Psoas muscle (tissue), 7 donors: ENCODE measurements at regions not wholly inside any gene's neighbourhood (a gene's known extent, or its start where the extent isn't known, plus 50 kb on each side); places are given as distances from the start of the nearest gene placed in this dataset.

Experiments used
- ATAC-seq, 4 donors: fragments of 200-7000 bp; cut with Tn5 transposase; one replicate each; pipeline ENCODE4 v1.9.1; 2020; ENCODE audit warnings: moderate library complexity in 3 of 4, mild to moderate bottlenecking in 2 of 4
- DNase-seq, 2 donors: peaks; one replicate each; pipeline ENCODE4 v3.0.0-alpha.2; 2020
- H3K27ac ChIP-seq: fragments of 200-600 bp; one replicate; pipeline ENCODE4 v1.8.0; 2022
- H3K27me3 ChIP-seq, 3 donors: fragments of 200-600 bp in 1 of 3; one replicate each; pipeline versions ENCODE4 v1.6.1 to v1.8.0; 2013 to 2022; ENCODE audit warnings: low read length in 2 of 3, mild to moderate bottlenecking in 2 of 3, moderate library complexity in 1 of 3; ENCODE audit not compliant: insufficient read depth in 3 of 3
- H3K36me3 ChIP-seq, 2 donors: fragments of 200-600 bp in 1 of 2; one replicate each; pipeline versions ENCODE4 v1.6.1 to v1.8.0; 2013 to 2022; ENCODE audit warnings: low read depth in 1 of 2, mild to moderate bottlenecking in 1 of 2, moderate library complexity in 1 of 2; ENCODE audit not compliant: insufficient read depth in 1 of 2
- H3K4me1 ChIP-seq: fragments of 200-600 bp; one replicate; pipeline ENCODE4 v1.8.0; 2022
- H3K4me3 ChIP-seq: fragments of 200-600 bp; one replicate; pipeline ENCODE4 v1.8.0; 2022; ENCODE audit warnings: mild to moderate bottlenecking
- H3K9me3 ChIP-seq: fragments of 200-600 bp; one replicate; pipeline ENCODE4 v1.8.0; 2022
- WGBS, 3 donors: extraction: QIAGEN DNeasy Blood & Tissue Kit; methylation state at CpG; one replicate each; pipeline versions ENCODE4 v1.1.6 to v1.1.7; 2013; 5-methylcytosine and 5-hydroxymethylcytosine counted together
- intact Hi-C, 2 donors: fragments of 100-400 bp; cut with DNase I; formaldehyde crosslinking; loops; one replicate each; pipeline versions ENCODE4 v1.11.0 to v1.14.2; 2022
- TF ChIP-seq, protein P1 (sequence below): fragments of 200-600 bp; IDR thresholded peaks from one replicate; pipeline ENCODE4 v1.8.0; 2022; ENCODE audit warnings: antibody characterized with exemption
- donor health status: healthy with polysubstance abuse.
- donor health status: DM: no; HTN: no; CAD: no; lungs with moderate emphysema.
- donor health status: Bipolar disorder and iron deficiency.
- donor health status: healthy.
- donor health status: DM: yes; HTN: yes; CAD: no.
- donor health status: DM: no; HTN: no; CAD: no.
- donor health status: DM: yes; HTN: yes; CAD: no.

DNA sequence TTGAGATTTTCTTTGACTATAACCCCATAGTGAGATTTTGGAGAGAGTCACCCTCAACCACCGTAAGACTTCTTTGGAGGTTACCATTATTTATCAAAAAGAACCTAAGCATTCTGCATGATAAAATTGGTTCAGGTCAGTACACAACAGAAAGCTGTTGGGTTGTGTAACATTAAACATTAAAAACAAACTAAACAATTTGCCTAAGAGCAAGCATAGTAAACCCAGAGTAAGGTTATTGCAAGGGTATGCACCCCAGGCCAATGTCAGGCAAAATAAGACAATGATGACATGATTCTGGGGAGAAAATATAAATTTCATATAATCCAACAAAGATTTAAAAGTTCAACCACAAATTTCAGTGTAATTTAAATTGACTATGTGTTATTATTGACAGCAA is 472.4 kb downstream of the SH2D1A start:
- Histone ChIP-seq H3K27ac (no peak overlapping the region), H3K9me3 (no peaks in the 10 kb centered on the region), H3K4me3 (no peak overlapping the region), H3K36me3 (no peaks in the 10 kb centered on the region), H3K4me1 (no peaks in the 10 kb centered on the region), H3K27me3 (no peaks in the 10 kb centered on the region)
- TF ChIP-seq, protein P1, sequence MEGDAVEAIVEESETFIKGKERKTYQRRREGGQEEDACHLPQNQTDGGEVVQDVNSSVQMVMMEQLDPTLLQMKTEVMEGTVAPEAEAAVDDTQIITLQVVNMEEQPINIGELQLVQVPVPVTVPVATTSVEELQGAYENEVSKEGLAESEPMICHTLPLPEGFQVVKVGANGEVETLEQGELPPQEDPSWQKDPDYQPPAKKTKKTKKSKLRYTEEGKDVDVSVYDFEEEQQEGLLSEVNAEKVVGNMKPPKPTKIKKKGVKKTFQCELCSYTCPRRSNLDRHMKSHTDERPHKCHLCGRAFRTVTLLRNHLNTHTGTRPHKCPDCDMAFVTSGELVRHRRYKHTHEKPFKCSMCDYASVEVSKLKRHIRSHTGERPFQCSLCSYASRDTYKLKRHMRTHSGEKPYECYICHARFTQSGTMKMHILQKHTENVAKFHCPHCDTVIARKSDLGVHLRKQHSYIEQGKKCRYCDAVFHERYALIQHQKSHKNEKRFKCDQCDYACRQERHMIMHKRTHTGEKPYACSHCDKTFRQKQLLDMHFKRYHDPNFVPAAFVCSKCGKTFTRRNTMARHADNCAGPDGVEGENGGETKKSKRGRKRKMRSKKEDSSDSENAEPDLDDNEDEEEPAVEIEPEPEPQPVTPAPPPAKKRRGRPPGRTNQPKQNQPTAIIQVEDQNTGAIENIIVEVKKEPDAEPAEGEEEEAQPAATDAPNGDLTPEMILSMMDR: no peak
- intact Hi-C loops: no loop called here
- ATAC-seq (no peak), DNase-seq (no peak)
- 83 to 100% (median 84%) methylated on average over 1 of the region's 1 CpG for WGBS, 3 donors

- Histone ChIP-seq H3K4me1 (no peaks in the 10 kb centered on the region), H3K36me3 (no peaks in the 10 kb centered on the region), H3K27me3 (no peaks in the 10 kb centered on the region), H3K27ac (no peak overlapping the region), H3K9me3 (no peaks in the 10 kb centered on the region), H3K4me3 (no peak overlapping the region)
- TF ChIP-seq, protein P1: no peak
- DNase-seq (no peak), ATAC-seq (no peak)
- intact Hi-C loops: no loop called here
- WGBS, 3 donors: 93 to 100% (median 97%) methylated on average over 1 of the region's 1 CpG
Measured at GRCh38 chrX:124820738-124821137, 474.4 kb downstream of the SH2D1A start.

- TF ChIP-seq, protein P1: no peak
- no peak for ATAC-seq
- DNase-seq: no peak
- no peak overlapping the region for H3K4me3 ChIP-seq
- no peaks in the 10 kb centered on the region for H3K27me3 ChIP-seq
- no peak overlapping the region for H3K27ac ChIP-seq
- H3K4me1 ChIP-seq: no peaks in the 10 kb centered on the region
- intact Hi-C loops: no loop called here
- H3K36me3 ChIP-seq: no peaks in the 10 kb centered on the region
- 79 to 83% (median 80%) methylated on average over 6 of the region's 6 CpGs for WGBS, 3 donors
- H3K9me3 ChIP-seq: no peaks in the 10 kb centered on the region
Measured at GRCh38 chrX:124827258-124827845, 481.0 kb downstream of the SH2D1A start.

DNA sequence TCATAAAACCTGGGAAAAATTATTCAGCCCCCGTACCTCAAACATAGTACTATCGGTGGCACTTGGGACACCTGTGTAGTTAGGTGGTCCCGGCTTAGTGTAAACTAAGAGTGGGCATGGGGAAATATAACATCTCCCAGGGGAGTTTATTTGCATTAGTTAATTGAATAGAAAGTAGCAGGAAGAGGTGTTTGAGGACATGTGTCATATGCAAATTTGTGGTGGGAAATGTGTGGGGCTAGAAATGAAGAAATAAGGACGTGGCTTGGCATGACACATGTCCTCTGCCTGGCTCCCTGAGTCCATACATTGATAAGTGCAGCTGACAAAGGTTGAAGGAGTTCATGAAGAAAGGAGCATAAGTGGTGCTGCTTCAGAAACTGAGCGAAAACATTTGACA is 483.6 kb downstream of the SH2D1A start:
- intact Hi-C loops: no loop called here
- Histone ChIP-seq H3K36me3 (no peaks in the 10 kb centered on the region), H3K4me3 (no peak overlapping the region), H3K9me3 (no peaks in the 10 kb centered on the region), H3K4me1 (no peaks in the 10 kb centered on the region), H3K27me3 (no peaks in the 10 kb centered on the region), H3K27ac (no peak overlapping the region)
- no peak for DNase-seq
- ATAC-seq: no peak
- 78 to 91% (median 88%) methylated on average over 5 of the region's 5 CpGs for WGBS, 3 donors
- TF ChIP-seq, protein P1: no peak

- H3K9me3 ChIP-seq: no peaks in the 10 kb centered on the region
- intact Hi-C loops: no loop called here
- no peak for ATAC-seq
- H3K4me3 ChIP-seq: no peak overlapping the region
- 79 to 98% (median 90%) methylated on average over 3 of the region's 3 CpGs for WGBS, 3 donors
- no peak for DNase-seq
- H3K27me3 ChIP-seq: no peaks in the 10 kb centered on the region
- no peaks in the 10 kb centered on the region for H3K36me3 ChIP-seq
- TF ChIP-seq, protein P1: no peak
- H3K27ac ChIP-seq: no peak overlapping the region
- H3K4me1 ChIP-seq: no peaks in the 10 kb centered on the region
Measured at GRCh38 chrX:124836786-124837185, 482.9 kb upstream of the TEX13C start.
